Tibial nerve (tissue), 4 donors: ENCODE measurements at regions not wholly inside any gene's neighbourhood (a gene's known extent, or its start where the extent isn't known, plus 50 kb on each side); places are given as distances from the start of the nearest gene placed in this dataset.

Source experiments
- DNase-seq, 2 donors: peaks; one replicate each; pipeline ENCODE4 v3.0.0-alpha.2; 2019; ENCODE audit warnings: low spot score in 2 of 2
- H3K27ac ChIP-seq, 4 donors: fragments of 200-600 bp; sonication (generic) in 3 of 4; one replicate each; pipeline ENCODE4 v1.5.1; 2017 to 2019; ENCODE audit warnings: mild to moderate bottlenecking in 1 of 4
- H3K27me3 ChIP-seq, 2 donors: fragments of 200-600 bp; sonication (generic) in 1 of 2; one replicate each; pipeline versions ENCODE4 v1.5.1 to v1.6.0; 2017 to 2019
- H3K36me3 ChIP-seq, 3 donors: fragments of 200-600 bp; sonication (generic); one replicate each; pipeline ENCODE4 v1.5.1; 2018 to 2019
- H3K4me1 ChIP-seq, 4 donors: fragments of 200-600 bp; sonication (generic) in 3 of 4; one replicate each; pipeline ENCODE4 v1.5.1; 2017 to 2019
- H3K4me3 ChIP-seq, 4 donors: fragments of 200-600 bp; sonication (generic) in 3 of 4; one replicate each; pipeline ENCODE4 v1.5.1; 2017 to 2019; ENCODE audit warnings: mild to moderate bottlenecking in 1 of 4, moderate library complexity in 1 of 4
- H3K9me3 ChIP-seq, 4 donors: fragments of 200-600 bp; sonication (generic) in 3 of 4; one replicate each; pipeline ENCODE4 v1.5.1; 2017 to 2019
- CTCF ChIP-seq, 5 experiments: fragments of 200-600 bp in 3 of 5; fragments of 450-650 bp in 2 of 5; sonication (generic) in 3 of 5; IDR thresholded peaks; one replicate each; pipeline ENCODE4 v1.5.1; 2016 to 2019; ENCODE audit warnings: antibody characterized with exemption in 5 of 5, mild to moderate bottlenecking in 3 of 5, moderate library complexity in 2 of 5
- EP300 ChIP-seq, 2 donors: sonication (generic); formaldehyde crosslinking; IDR thresholded peaks; one replicate each; pipeline ENCODE4 v1.6.1; 2017; ENCODE audit warnings: antibody characterized with exemption in 2 of 2, mild to moderate bottlenecking in 1 of 2
- POLR2A ChIP-seq, 2 donors: fragments of 450-650 bp; IDR thresholded peaks; one replicate each; pipeline ENCODE4 v1.6.1; 2017; ENCODE audit warnings: antibody characterized with exemption in 2 of 2, mild to moderate bottlenecking in 2 of 2, moderate library complexity in 2 of 2
- WGBS, 2 donors: methylation state at CpG; one replicate each; pipeline ENCODE4 v1.1.5; 2018; 5-methylcytosine and 5-hydroxymethylcytosine counted together

GRCh38 chr12:127752802-127753201 is 514.2 kb upstream of the TMEM132C start:
- Histone ChIP-seq H3K27ac (no peak overlapping the region), H3K4me3 (no peak overlapping the region), H3K36me3 (no peaks in the 10 kb centered on the region), H3K27me3 (no peaks in the 10 kb centered on the region), H3K9me3 (no peaks in the 10 kb centered on the region), H3K4me1 (no peaks in the 10 kb centered on the region)
- 73 to 76% methylated on average over 1 of the region's 1 CpG for WGBS, 2 donors
- no peak for TF ChIP-seq EP300 (IDR thresholded peaks at IDR 0.05)
- TF ChIP-seq POLR2A (IDR thresholded peaks at IDR 0.05), result no peak
- no peak for TF ChIP-seq CTCF (IDR thresholded peaks at IDR 0.05)
- DNase-seq, result no peak

DNA sequence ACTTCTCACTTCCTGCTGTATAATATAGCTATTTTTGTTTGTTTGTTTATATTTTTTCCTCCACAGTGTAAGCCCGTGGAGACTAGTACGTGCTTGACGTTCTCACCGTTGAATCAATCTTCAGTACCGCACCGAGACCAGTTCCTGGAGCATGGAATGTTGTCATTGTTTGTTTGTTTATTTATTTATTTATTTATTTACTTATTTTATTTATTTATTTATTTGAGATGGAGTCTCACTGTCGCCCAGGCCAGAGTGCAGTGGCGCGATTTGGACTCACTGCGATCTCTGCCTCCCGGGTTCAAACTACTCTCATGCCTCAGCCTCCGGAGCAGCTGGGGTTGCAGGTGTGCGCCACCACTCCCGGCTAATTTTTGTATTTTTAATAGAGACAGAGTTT is 506.6 kb upstream of the TMEM132C start:
- H3K4me3 ChIP-seq, result no peak overlapping the region
- H3K36me3 ChIP-seq, result no peaks in the 10 kb centered on the region
- WGBS, 2 donors, result 95 to 98% methylated on average over 14 of the region's 14 CpGs
- TF ChIP-seq EP300 (IDR thresholded peaks at IDR 0.05) (no peak), POLR2A (IDR thresholded peaks at IDR 0.05) (no peak), CTCF (IDR thresholded peaks at IDR 0.05) (no peak)
- no peak overlapping the region for H3K27ac ChIP-seq
- no peaks in the 10 kb centered on the region for H3K4me1 ChIP-seq
- no peak for DNase-seq
- no peaks in the 10 kb centered on the region for H3K27me3 ChIP-seq
- H3K9me3 ChIP-seq, result peaks cover 0 to 12% (median 0%) of the 10 kb centered on the region in 4 donors

- TF ChIP-seq EP300 (IDR thresholded peaks at IDR 0.05) (no peak), POLR2A (IDR thresholded peaks at IDR 0.05) (no peak), CTCF (IDR thresholded peaks at IDR 0.05) (no peak)
- Histone ChIP-seq H3K9me3 (peaks cover 0 to 12% (median 0%) of the 10 kb centered on the region in 4 donors), H3K4me3 (no peak overlapping the region), H3K36me3 (no peaks in the 10 kb centered on the region), H3K27ac (no peak overlapping the region), H3K27me3 (no peaks in the 10 kb centered on the region), H3K4me1 (no peaks in the 10 kb centered on the region)
- no peak for DNase-seq
- 91 to 95% methylated on average over 22 of the region's 22 CpGs for WGBS, 2 donors
Measured at GRCh38 chr12:127760996-127761395, 506.0 kb upstream of the TMEM132C start.

GRCh38 chr12:127761880-127762279 is 505.1 kb upstream of the TMEM132C start:
- no peaks in the 10 kb centered on the region for H3K4me1 ChIP-seq
- no peak overlapping the region for H3K27ac ChIP-seq
- no peak overlapping the region for H3K4me3 ChIP-seq
- no peaks in the 10 kb centered on the region for H3K27me3 ChIP-seq
- TF ChIP-seq CTCF (IDR thresholded peaks at IDR 0.05) (no peak), EP300 (IDR thresholded peaks at IDR 0.05) (no peak), POLR2A (IDR thresholded peaks at IDR 0.05) (no peak)
- 50 to 59% methylated on average over 10 of the region's 10 CpGs for WGBS, 2 donors
- H3K9me3 ChIP-seq, result peaks cover 0 to 12% (median 0%) of the 10 kb centered on the region in 4 donors
- no peak for DNase-seq
- no peaks in the 10 kb centered on the region for H3K36me3 ChIP-seq

DNA sequence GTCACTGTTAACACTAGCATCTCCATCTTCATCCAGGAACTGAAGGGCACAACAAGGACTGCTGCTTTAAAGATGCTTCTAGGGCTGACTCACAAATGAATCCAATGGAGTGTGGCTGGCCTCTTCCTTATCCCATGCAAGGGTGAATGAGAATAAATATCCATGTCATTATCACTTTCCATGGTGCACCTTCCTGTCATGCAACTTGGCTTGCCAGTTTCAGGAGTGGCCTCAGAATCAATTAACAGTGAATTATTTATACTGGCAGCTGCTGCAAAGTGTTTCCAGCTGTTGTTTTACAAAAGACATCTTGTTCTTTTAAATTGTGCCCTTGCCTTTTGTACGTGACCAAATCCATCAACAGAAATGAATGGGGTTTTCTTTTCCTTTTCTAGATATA is 499.3 kb upstream of the TMEM132C start:
- peaks cover 0 to 12% (median 0%) of the 10 kb centered on the region in 4 donors for H3K9me3 ChIP-seq
- DNase-seq, result no peak
- no peaks in the 10 kb centered on the region for H3K36me3 ChIP-seq
- peaks cover 0 to 22% (median 0%) of the 10 kb centered on the region in 4 donors for H3K4me1 ChIP-seq
- H3K27me3 ChIP-seq, result no peaks in the 10 kb centered on the region
- no peak overlapping the region for H3K27ac ChIP-seq
- H3K4me3 ChIP-seq, result no peak overlapping the region
- 11 to 23% methylated on average over 1 of the region's 1 CpG for WGBS, 2 donors
- TF ChIP-seq CTCF (IDR thresholded peaks at IDR 0.05) (no peak), POLR2A (IDR thresholded peaks at IDR 0.05) (no peak), EP300 (IDR thresholded peaks at IDR 0.05) (no peak)
